ENCODE measurements at regions not wholly inside any gene's neighbourhood (a gene's known extent, or its start where the extent isn't known, plus 50 kb on each side); places are given as distances from the start of the nearest gene placed in this dataset.

DNA sequence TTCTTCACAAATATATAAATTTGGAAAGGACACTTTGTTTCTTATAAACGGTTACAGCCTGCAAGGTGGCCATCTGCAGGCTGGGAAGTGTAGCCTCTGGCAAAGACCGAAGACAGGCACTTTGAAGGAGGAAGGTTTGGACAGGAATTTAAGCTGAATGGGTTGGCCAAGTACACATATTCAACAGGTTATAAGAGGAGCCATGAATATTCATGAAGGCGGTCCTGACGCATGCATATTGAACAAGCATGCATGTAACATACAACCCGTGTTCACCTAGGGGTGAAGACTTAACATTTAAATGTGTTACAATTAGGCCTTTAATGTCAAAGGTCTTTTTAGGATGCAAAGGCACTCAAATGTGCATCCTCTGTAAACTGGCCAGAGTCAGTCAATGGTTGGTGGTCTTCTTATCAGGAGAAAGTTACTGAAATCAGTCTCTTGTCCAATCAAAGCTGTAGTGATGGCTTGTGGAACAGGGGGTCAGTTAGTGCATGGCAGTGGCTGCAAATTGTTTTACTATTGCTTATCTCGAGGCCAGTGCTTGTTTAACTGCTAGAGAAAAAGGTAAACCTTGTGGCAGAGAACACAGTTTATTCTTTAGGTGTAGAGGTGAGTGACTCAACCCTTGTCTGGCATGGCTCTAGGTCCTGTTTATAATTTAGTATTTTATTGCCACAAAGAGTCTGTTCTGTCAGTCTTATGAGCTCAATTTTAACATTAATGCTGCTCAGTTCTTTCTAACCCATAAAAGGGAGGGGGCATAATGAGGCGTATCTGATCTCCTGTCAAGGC lies 70.3 kb upstream of the F3 start:
- Mint-ChIP-seq H3K27ac (ENCODE audit: unreplicated experiment) (peak overlapping the region; percentile 58), H3K36me3 (ENCODE audit: insufficient read depth, unreplicated experiment) (peaks cover 16% of the 10 kb centered on the region), H3K4me3 (ENCODE audit: unreplicated experiment) (no peak overlapping the region), H3K4me1 (ENCODE audit: low read depth, unreplicated experiment) (peaks cover 50% of the 10 kb centered on the region), H3K9me3 (ENCODE audit: unreplicated experiment) (peaks cover 10% of the 10 kb centered on the region), H3K27me3 (ENCODE audit: insufficient read depth, unreplicated experiment) (no peaks in the 10 kb centered on the region)
- Histone ChIP-seq H3K36me3 (ENCODE audit: control insufficient read depth, insufficient read depth, low read length) (no peaks in the 10 kb centered on the region), H3K9me3 (no peaks in the 10 kb centered on the region), H3K27me3 (replicated peaks; ENCODE audit: control insufficient read depth, insufficient read depth, low read length) (no peaks in the 10 kb centered on the region), H3K4me3 (ENCODE audit: low read depth, low read length) (no peak overlapping the region), H3K4me1 (peaks cover 72% of the 10 kb centered on the region)
- no TSS peak for BruUV-seq (replicated peaks)
- intact Hi-C loops (cut with micrococcal nuclease; ENCODE audit: unreplicated experiment) = no loop called here
- ChIA-PET CTCF (no interaction called here), POLR2A (interaction anchor here (0.6 kb wide), 1 partner anchor 36 kb away, joined by 3 read pairs; no protein-coding TSS in a partner anchor)
- TF ChIP-seq, protein P1, sequence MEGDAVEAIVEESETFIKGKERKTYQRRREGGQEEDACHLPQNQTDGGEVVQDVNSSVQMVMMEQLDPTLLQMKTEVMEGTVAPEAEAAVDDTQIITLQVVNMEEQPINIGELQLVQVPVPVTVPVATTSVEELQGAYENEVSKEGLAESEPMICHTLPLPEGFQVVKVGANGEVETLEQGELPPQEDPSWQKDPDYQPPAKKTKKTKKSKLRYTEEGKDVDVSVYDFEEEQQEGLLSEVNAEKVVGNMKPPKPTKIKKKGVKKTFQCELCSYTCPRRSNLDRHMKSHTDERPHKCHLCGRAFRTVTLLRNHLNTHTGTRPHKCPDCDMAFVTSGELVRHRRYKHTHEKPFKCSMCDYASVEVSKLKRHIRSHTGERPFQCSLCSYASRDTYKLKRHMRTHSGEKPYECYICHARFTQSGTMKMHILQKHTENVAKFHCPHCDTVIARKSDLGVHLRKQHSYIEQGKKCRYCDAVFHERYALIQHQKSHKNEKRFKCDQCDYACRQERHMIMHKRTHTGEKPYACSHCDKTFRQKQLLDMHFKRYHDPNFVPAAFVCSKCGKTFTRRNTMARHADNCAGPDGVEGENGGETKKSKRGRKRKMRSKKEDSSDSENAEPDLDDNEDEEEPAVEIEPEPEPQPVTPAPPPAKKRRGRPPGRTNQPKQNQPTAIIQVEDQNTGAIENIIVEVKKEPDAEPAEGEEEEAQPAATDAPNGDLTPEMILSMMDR (IDR thresholded peaks at IDR 0.05; ENCODE audit: insufficient read depth in 1 of 2, low read depth in 1 of 2, low read length in 1 of 2, severe bottlenecking in 1 of 2, unreplicated experiment in 1 of 2) = no peak
- no peak for DNase-seq

DNA sequence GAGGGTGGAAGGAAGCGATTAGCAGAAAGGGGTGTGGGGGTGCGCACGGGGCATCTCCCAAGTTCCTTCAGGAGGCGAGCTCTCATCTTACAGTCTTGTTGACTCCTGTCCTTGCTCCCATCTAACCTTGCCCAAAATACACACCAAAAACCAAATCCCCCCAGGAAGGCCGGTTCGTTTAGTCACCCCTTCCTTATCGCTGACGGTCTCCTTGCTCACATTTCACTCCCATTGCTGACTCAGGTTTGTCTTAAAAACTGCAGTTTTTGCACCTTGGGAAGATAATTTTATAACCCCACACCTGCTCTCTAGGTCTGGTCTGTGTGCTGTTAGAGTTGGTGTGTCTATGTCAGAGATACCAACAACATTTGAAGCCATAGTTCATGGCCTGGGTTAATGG lies 68.1 kb upstream of the F3 start:
- POLR2A ChIA-PET = no interaction called here
- CTCF ChIA-PET = no interaction called here
- Mint-ChIP-seq H3K27ac (ENCODE audit: unreplicated experiment) (peak overlapping the region; percentile 98), H3K36me3 (ENCODE audit: insufficient read depth, unreplicated experiment) (peaks cover 9% of the 10 kb centered on the region), H3K9me3 (ENCODE audit: unreplicated experiment) (peaks cover 10% of the 10 kb centered on the region), H3K4me1 (ENCODE audit: low read depth, unreplicated experiment) (peaks cover 53% of the 10 kb centered on the region), H3K4me3 (ENCODE audit: unreplicated experiment) (no peak overlapping the region), H3K27me3 (ENCODE audit: insufficient read depth, unreplicated experiment) (no peaks in the 10 kb centered on the region)
- TF ChIP-seq, protein P1 (IDR thresholded peaks at IDR 0.05; ENCODE audit: insufficient read depth in 1 of 2, low read depth in 1 of 2, low read length in 1 of 2, severe bottlenecking in 1 of 2, unreplicated experiment in 1 of 2) = no peak
- no peak overlapping the region for H3K4me3 ChIP-seq (ENCODE audit: low read depth, low read length)
- intact Hi-C loops (cut with micrococcal nuclease; ENCODE audit: unreplicated experiment) = loop anchor here (5.0 kb wide), 1 partner anchor 88 kb away; no protein-coding TSS in a partner anchor
- H3K4me1 ChIP-seq = peaks cover 68% of the 10 kb centered on the region
- BruUV-seq (replicated peaks) = no TSS peak
- H3K27me3 ChIP-seq (replicated peaks; ENCODE audit: control insufficient read depth, insufficient read depth, low read length) = no peaks in the 10 kb centered on the region
- H3K36me3 ChIP-seq (ENCODE audit: control insufficient read depth, insufficient read depth, low read length) = no peaks in the 10 kb centered on the region
- DNase-seq = no peak
- no peaks in the 10 kb centered on the region for H3K9me3 ChIP-seq

DNA sequence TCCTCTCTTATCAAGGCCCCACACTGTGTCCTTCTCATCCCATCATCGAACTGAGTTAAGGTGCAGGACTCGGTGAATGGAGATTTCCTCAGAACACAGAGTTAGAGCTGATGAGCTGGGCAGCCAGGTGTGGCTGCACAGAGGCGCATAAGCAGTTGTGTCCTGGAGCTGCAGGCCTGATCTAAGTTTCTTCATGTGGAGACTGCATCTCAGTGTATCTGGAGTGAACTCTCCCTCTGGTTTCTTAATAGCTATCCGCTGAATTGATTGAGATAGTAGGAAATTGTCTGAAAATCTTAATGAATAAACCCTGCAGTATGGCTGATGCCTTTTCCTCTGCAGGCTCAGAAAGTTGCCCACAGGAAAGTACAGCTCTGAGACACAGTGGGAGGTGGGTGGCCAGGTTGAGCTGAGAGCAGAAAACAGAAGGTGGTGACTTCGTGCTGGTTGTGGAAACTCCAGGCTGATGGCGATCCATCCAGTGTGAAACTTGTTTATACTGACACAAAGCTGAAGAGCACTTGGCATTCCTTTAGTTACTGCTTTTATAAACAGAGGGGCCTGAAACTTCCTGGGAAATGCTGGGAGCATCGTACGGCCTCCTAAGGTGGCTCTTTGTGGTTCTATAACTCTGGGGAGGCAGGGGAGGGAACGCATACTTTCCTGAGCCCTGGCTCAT lies 67.4 kb upstream of the F3 start:
- H3K4me3 ChIP-seq (ENCODE audit: low read depth, low read length) = no peak overlapping the region
- peaks cover 60% of the 10 kb centered on the region for H3K4me1 Mint-ChIP-seq (ENCODE audit: low read depth, unreplicated experiment)
- peaks cover 9% of the 10 kb centered on the region for H3K36me3 Mint-ChIP-seq (ENCODE audit: insufficient read depth, unreplicated experiment)
- POLR2A ChIA-PET = no interaction called here
- no peaks in the 10 kb centered on the region for H3K27me3 ChIP-seq (replicated peaks; ENCODE audit: control insufficient read depth, insufficient read depth, low read length)
- CTCF ChIA-PET = no interaction called here
- H3K9me3 Mint-ChIP-seq (ENCODE audit: unreplicated experiment) = peaks cover 10% of the 10 kb centered on the region
- H3K36me3 ChIP-seq (ENCODE audit: control insufficient read depth, insufficient read depth, low read length) = no peaks in the 10 kb centered on the region
- TF ChIP-seq, protein P1 (IDR thresholded peaks at IDR 0.05; ENCODE audit: insufficient read depth in 1 of 2, low read depth in 1 of 2, low read length in 1 of 2, severe bottlenecking in 1 of 2, unreplicated experiment in 1 of 2) = no peak
- peaks cover 66% of the 10 kb centered on the region for H3K4me1 ChIP-seq
- H3K9me3 ChIP-seq = no peaks in the 10 kb centered on the region
- intact Hi-C loops (cut with micrococcal nuclease; ENCODE audit: unreplicated experiment) = loop anchor here (1.0 to 5.0 kb wide), 2 partner anchors 7 to 88 kb away; no protein-coding TSS in a partner anchor
- no peak for DNase-seq
- H3K27me3 Mint-ChIP-seq (ENCODE audit: insufficient read depth, unreplicated experiment) = no peaks in the 10 kb centered on the region
- H3K4me3 Mint-ChIP-seq (ENCODE audit: unreplicated experiment) = no peak overlapping the region
- no TSS peak for BruUV-seq (replicated peaks)
- peak overlapping the region; percentile 98 for H3K27ac Mint-ChIP-seq (ENCODE audit: unreplicated experiment)
